HG02642 (cell line): ENCODE measurements at regions not wholly inside any gene's neighbourhood (a gene's known extent, or its start where the extent isn't known, plus 50 kb on each side); places are given as distances from the start of the nearest gene placed in this dataset.

Experiments used
- ATAC-seq: cut with Tn5 transposase; IDR thresholded peaks from one replicate; pipeline ENCODE4 v1.9.1; 2021; ENCODE audit warnings: mild to moderate bottlenecking; ENCODE audit not compliant: unreplicated experiment, poor library complexity

DNA sequence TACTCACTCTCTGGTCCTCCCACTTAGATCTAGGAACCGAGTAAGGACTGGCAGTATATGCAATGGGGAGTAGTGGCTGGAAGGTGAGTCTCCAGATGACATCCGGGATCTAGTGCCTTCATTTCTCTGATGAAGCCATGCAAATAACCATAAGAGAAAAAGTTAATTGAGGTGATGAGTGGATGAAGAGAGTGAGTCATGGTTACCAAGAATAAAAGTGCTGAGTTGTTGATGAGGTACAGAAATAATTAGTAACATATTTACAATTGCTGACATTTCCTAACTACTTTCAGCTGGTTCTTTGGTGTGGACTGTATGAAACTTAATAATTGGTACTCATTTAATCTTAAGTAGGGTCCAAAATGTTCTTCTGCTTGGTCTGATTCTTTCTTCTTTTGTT, 146.7 kb upstream of the PITX2 start:
- no peak for ATAC-seq

DNA sequence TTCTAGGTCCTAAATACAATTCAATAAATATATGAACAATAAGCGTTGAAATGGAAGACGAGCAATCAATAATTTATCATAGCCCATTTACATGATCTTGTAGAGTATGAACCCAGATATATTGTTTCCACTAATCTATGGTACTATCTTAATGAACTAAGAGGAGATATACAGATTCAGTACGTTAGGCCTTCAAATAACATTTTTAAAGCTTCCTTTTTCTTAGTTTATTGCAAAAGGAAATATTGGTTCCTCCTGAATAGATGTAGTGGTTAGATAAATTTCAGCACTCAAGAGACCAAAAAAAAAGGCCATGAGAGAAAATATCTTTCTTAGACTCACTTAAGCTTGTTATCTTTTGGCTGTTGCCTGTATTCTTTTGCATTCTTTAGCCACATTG, 147.5 kb upstream of the PITX2 start:
- ATAC-seq, result no peak

DNA sequence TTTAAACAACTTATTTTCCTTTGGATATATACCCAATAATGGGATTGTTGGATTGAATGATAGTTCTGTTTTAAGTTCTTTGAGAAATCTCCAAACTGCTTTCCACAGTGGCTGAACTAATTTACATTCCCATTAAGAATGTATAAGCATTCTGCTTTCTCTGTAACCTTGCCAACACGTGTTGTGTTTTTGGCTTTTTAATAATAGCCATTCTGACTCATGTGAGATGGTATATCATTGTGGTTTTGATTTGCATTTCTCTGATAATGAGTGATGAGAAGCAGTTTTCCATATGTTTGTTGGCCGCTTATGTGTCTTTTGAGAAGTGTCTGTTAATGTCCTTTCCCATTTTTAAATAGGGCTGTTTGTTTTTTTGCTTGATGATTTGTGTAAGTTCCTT, 155.6 kb upstream of the PITX2 start:
- ATAC-seq, result no peak

DNA sequence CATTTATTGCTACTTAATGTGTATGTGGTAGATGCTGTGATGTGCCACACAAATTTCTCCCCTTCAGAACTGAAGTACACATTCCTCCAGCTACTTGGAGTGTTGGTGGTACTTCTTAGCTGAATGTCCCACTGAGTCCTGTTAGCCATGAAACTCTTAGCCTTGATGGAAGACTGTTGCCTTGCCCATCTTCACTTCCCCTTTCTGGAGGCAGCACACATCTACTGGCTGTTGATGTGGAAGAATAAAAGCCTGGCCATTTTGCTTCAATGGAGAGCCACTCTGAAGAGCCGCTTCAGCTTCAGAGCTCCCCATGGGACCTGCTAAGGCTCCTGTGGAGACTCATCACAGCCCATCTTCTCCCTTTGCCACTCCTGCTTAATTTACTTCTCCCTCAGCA, 157.7 kb upstream of the PITX2 start:
- no peak for ATAC-seq

DNA sequence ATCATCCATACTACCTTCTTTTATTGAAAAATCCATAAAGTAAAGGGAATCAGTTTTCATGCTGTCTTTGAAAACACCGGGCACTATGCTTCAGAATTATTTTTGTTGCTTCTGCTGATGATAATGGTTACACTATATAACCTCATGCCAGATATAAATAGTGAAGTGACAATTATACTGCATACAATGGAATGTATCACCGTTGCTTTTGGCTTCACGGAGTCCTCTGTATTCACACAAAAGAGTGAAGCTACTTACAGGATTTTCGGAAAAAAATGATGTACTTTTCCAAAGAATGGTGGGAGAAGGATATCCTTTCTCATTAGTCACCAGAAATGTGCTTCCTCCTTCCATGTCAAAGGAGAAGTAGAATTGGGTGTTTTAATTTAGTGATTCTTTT, 159.1 kb upstream of the PITX2 start:
- ATAC-seq, result no peak

DNA sequence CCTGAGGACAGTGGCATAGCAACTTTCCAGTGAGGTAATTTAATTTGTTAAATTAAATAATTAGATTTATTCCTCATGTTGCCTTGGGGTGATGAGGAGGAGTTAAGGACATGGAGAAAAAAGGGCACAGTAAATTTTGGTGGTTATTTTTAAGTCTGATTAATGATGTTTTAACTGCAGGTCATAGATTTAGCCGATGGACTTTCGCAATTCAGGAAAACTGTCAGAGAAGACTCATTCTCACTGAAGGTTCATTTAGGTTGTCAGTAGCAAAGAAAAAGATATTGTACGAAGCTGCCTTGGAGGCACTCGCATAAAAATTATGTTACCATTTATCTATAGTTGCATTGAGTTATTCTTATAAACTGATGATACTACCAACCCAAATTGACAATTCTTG, 164.2 kb upstream of the PITX2 start:
- ATAC-seq, result no peak

DNA sequence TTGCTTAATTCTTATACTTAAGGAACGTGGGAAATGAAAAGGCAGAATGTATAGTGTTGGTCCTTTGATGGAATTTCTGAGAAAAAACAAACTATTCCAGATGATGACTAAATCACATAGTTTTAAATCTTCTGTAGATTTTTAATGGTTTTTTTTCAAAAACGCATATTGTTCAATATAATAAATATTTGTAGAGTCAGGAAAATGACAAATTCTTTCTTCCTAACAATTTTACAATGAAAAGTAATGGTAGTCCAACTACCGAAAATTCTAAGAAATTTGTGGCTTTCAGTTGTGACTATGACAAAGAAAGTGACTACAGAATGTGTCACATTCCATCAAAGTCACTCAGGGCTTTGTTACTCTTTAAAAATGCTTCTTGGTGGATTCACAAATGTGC, 164.8 kb upstream of the PITX2 start:
- ATAC-seq, result no peak

DNA sequence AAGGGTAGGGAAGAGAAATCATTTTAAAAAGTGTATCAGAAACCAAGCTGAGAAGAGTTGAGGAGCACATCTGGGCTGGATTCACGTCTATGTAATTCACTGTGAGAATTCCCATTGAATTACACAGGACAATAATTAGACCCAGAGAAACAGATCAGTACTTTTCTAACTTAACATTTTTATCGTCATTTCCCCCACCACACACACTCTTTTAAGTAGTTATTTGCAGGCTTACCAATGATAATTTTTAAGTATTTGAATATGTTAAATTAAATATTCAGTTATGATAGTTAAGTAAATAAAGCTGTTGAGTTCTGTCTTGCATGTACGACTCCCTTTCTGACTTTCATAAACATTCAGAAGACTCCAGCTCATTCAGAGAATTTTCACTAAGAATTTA, 165.4 kb upstream of the PITX2 start:
- no peak for ATAC-seq

DNA sequence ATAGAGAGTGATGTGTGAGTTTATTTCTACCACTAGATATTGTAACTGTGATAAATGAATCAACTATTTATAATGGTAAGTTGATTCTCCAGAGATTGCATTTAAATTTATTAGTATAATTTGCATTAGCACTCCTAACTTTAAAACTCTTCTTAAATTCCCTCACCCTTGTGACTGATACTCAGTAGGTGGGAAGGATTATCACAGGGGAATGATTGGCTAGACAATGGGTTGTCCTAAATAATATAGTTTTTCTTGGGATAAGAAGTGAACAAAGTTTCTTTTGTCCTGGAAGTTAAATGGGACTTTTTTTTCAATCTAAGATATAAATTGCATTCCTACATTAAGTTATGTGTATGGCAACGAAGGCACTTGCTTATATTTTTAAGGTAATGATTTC, 169.2 kb upstream of the PITX2 start:
- no peak for ATAC-seq

DNA sequence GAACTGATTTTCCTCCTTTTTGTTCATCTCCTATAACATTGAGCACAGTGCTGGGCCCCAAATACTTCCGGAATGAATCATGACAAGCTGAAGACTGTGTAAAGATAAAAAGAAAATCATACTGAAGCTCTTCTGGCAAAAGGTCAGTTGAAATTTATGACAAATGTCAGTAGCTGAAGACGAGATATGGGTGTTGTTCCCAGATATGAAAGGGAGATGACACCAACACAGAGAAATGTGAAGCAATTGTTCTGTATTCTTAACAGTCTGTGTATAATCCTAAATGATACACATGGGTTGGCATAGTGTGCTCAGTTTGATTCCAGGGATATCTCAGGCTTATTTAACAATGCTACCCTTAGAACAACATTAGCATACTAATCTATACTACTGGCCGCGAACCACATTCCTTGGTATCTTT, 170.5 kb upstream of the PITX2 start:
- no peak for ATAC-seq

DNA sequence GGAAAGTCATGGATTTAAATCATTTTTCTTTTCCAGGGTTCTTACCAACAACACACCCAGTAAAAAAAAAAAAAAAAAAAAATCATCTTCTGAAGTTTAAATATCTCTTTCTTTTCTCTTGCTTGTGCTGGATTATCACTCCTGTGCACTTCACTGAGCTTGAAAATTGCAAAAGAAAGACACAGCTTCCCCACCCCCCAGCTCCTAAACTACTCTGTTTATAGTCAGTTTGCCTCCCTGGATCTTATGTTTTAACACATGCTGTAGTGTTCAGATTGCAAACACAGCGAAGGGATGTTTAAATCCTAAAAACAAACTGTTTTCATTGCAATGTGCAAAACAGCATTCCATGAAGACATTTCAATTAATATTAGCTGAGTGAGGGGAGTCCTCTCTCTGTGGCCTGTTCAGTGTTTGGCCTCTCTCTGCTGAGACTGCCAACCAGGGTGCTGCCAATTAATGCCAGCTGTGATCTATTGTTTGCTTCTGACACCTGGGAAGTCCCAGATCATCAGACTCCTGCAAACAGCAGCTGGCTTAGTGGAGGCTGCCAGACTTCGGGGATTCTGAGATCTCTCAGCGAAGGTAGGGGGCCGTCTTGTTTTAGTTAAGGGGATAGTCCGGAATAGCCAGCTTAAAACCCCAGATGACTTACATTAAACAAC, 171.1 kb upstream of the PITX2 start:
- ATAC-seq, result no peak

DNA sequence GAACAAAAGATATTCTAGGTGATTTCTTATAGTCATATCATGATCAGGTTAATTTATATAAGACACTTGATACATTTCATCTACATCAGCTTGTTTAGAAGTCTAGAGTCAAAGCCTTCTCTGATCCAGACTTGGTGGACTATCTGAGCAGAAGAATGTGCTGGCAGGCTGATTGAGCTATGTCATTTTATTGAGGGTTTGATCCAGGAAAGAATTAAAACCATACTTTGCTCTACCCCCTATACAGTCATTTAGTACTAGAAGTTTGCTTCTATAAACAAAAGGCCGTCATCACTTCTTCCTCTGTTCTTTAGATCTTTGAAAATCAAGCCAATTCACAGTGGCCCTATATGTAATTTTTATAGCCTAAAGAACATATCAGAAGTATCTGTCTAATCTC, 173.1 kb upstream of the PITX2 start:
- ATAC-seq, result no peak

DNA sequence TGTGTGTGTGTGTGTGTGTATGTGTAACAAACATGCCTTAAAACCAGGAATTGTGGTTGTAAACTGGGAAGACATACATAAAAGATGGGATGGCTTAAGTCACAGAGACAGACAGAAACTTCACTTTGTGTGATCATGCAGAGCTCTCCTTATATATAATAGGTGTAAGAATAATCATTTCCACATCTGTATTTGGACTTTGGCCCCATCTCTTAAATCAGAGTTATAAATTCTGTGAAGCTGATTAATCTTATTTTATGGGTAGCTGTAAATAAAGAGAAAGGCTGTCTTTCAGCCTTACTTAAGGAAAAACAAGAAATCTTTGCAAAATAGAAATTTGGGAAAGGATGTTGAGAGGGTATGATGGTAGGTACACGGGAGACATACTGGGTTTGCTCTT, 174.6 kb upstream of the PITX2 start:
- ATAC-seq, result no peak

DNA sequence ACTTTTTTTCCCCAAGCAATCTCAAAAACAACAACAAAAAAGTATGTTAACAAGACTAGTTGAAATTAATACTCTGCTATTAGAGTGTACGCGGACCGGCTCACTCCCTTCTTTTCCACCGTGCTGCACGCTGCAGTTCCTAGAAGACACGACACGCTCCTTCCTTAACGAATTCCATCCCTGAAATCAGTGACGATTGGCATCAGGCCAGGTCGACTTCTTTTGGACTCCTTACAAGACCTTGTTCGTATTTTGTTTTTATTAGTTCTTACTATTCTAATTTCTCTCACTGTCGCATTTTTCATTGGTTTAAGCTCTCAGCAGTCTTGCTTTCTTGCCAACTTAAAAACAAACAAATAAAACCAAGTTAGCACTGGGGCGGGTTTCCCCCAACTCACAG, 175.8 kb upstream of the PITX2 start:
- ATAC-seq, result no peak

DNA sequence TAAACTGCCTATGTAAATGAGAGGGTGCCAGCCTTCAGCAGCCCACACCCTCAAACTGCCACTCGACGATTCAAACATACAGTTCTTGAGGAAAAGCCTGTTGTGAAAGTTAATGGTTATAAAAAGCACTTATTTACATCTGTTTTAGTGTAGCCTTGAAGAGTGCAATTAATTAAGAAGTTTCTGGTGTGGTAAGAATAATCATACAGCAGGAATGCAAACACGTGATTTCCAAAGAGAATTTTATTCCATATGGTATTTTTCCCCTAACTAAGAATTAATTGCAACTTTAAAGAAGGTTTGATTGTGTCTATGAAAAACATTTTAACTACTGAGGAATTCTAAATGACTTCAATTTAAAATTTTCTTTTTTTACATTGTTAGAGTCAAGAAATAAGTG, 176.3 kb upstream of the PITX2 start:
- no peak for ATAC-seq

DNA sequence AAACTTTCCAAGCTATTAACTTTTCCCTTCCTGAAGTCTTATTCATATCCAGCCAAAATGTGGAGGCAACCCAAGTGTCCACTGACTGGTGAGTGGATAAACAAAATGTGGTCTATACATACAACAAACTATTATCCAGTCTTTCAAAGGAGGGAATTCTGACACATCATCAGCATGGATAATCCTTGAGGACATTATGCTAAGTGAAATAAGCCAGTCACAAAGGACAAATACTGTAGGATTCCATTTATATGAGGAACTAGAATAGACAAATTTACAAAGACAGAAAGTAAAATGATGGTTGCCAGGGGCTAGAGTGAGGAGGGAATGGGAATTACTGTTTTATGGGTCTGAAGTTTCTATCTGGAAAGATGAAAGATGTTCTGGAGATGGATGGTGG, 178.7 kb upstream of the PITX2 start:
- no peak for ATAC-seq

DNA sequence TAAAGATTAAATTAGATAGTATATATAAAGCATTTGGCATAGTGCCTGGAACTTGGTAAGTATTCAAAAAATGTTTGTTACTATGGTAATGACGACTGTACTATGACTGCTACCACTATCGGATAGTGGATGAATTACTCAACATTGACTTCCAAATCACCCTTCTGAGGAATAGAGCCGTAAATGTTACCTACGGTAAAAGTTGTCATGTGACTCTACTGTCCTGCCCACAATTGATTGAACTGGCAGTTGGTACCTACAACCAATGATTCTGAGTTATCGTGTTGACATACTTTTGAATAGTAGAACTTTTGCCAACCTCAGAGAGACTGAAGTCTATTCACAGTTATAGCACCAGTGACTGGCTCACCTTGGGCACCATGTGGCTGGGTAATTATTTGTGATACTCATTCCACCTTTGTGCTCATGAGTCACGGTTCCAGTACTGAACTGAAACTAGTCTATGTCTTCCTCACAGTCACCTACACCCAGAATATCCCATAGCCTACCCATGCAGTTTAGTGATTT, 185.5 kb upstream of the PITX2 start:
- peak; percentile 79 for ATAC-seq

DNA sequence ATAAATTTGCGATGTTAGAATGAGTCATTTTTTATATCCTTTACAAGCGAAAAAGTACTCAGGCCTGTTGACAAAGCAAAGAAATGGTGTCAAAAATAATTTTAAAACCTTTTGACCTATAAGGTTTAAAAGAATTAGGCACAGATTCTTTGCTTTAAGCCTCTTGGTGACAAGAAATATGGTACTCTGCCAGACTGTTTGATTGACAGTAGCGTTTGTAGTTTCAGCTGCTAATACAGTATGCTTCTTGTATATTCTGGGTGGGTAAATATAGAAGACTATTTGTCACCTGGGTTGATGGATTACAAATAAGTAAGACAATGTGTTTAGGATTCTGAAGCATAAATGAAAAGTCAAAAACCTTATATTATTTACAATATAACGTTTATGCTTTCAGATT, 193.1 kb upstream of the PITX2 start:
- no peak for ATAC-seq

DNA sequence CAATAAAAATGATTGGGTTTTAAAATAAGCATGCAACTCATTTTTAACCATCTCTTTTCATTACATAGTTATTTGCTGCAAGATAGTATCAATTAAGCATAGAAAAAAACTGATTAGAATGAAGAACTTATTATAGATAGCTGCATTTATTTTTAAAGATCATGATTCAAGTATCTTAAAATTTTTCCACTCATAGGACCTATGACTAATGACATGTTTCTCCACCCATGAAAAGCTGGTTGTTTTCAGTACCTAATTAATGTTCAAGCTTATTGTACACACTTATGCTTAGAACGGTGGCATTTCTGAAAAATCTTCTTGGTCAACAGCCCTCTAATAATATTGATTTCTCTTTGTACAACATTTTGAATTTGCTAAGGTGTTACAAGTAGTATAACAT, 193.5 kb upstream of the PITX2 start:
- ATAC-seq, result no peak

DNA sequence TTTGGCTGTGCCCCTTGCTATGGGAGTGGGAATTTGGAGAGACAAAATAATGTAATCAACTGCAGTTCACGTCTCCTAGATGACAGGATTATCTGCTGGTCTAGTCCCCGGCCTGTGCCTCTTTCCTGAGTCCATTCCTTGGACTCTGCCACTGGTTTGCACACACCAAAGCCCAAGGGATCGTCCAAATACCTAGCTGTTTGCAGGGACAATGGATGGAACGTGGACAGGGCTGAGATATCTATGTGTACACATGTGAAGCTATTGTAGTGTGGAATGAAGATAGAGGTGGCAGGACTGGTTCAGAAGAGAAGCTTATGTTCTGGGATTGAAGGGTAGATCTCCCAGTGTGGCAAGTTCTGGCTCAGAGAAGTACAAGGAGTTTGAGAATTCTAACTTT, 198.3 kb upstream of the PITX2 start:
- no peak for ATAC-seq

DNA sequence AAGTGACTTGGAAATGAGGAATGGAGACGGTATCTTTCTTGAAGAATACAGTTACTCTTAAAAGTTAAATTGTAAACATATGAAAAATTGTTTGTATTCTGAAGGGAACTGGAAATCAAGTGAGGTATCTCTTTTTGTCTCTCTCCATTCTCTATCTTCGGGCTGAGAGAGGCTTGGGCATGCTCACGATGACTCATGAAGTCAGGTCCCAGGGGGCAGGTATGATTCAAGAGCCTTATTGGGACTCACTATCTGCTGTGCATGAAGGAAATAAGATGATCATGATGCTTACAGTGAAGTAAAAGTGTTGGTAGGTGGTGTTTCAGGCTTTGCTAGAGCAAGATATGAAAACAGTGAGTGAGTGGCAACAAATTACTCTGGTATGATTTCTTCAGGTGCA, 200.4 kb upstream of the PITX2 start:
- ATAC-seq, result no peak

DNA sequence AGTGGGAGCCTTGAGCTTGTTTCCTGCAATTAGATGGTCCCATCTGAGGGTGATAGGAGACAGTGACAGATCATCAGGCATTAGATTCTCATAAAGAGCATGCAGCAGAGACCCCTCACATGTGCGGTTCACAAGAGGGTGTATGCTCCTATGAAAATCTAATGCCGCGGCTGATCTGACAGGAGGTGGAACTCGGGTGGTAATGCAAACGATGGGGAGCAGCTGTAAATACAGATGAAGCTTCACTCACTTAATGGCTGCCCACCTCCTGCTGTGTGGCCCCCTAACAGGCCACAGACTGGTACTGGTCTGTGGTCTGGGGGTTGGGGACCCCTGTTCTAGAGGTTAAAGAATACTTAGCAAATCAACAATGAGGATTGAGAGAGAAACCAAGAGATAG, 201.5 kb upstream of the PITX2 start:
- ATAC-seq, result no peak

DNA sequence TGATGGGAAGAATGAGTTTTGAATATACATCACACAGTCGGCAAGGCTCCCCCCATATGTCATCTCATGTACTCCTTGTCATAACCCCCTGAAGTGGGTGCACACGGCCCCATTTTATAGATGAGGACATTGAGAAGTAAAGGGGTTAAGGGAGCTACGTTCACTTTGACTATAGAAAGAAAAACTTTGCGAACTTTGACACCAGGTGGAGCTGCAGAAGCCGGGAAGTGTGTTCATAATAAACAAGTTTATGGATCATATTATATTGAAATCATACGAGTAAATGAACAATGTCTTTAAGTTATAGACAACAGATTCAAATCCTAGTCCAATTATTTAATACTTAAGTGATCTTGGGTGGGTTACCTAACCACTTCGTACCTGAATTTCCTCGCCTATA, 203.8 kb upstream of the PITX2 start:
- no peak for ATAC-seq
